Keratinocyte (primary cell): ENCODE measurements at regions not wholly inside any gene's neighbourhood (a gene's known extent, or its start where the extent isn't known, plus 50 kb on each side); places are given as distances from the start of the nearest gene placed in this dataset.

Experiments
- DNase-seq: peaks from one replicate; pipeline ENCODE4 v3.0.0-alpha.2; 2011; ENCODE audit warnings: low read depth, missing footprints, low spot score
- FAIRE-seq: peaks from 2 replicates; lab custom pipeline; 2011; peaks lifted over from hg19 to GRCh38; lab: Jason Lieb, UNC
- H2AFZ ChIP-seq: 2 replicates; pipeline ENCODE4 v1.6.0; 2012; ENCODE audit warnings: low read length, control low read depth, inconsistent platforms; ENCODE audit not compliant: control insufficient read depth
- H3K27ac ChIP-seq: 2 replicates; pipeline ENCODE4 v1.5.1; 2011; ENCODE audit warnings: low read length; ENCODE audit not compliant: control insufficient read depth, insufficient read depth
- H3K27me3 ChIP-seq: 3 replicates; pipeline ENCODE4 v1.6.0; 2011; ENCODE audit warnings: low read length; ENCODE audit not compliant: control insufficient read depth, insufficient read depth; ENCODE audit errors: extremely low read depth
- H3K36me3 ChIP-seq, 2 experiments: 2 replicates in 1 of 2; 3 replicates in 1 of 2; pipeline ENCODE4 v1.5.1; 2011; ENCODE audit warnings: low read length in 2 of 2, mild to moderate bottlenecking in 1 of 2; ENCODE audit not compliant: control insufficient read depth in 2 of 2, insufficient read depth in 2 of 2; ENCODE audit errors: extremely low read depth in 1 of 2
- H3K4me1 ChIP-seq: 3 replicates; pipeline ENCODE4 v1.5.1; 2011; ENCODE audit warnings: low read length; ENCODE audit not compliant: control insufficient read depth, insufficient read depth; ENCODE audit errors: extremely low read depth
- H3K4me2 ChIP-seq: 3 replicates; pipeline ENCODE4 v1.6.0; 2011; ENCODE audit warnings: low read depth, low read length; ENCODE audit not compliant: control insufficient read depth, insufficient read depth; ENCODE audit errors: extremely low read depth
- H3K4me3 ChIP-seq, 3 experiments: fragments of 200-600 bp in 1 of 3; sonication (generic) in 1 of 3; 2 replicates in 2 of 3; 3 replicates in 1 of 3; pipeline ENCODE4 v1.5.1; 2011 to 2016; ENCODE audit warnings: low read length in 3 of 3, mild to moderate bottlenecking in 3 of 3, control low read depth in 2 of 3, inconsistent platforms in 1 of 3, low read depth in 1 of 3, mixed read lengths in 1 of 3, mixed run types in 1 of 3, moderate library complexity in 1 of 3; ENCODE audit not compliant: control insufficient read depth in 2 of 3, insufficient read depth in 2 of 3; ENCODE audit errors: extremely low read depth in 1 of 3
- H3K79me2 ChIP-seq: 2 replicates; pipeline ENCODE4 v1.6.0; 2012; ENCODE audit warnings: low read length; ENCODE audit not compliant: control insufficient read depth, insufficient read depth
- H3K9ac ChIP-seq: 3 replicates; pipeline ENCODE4 v1.6.0; 2011; ENCODE audit warnings: low read length; ENCODE audit not compliant: control insufficient read depth, insufficient read depth; ENCODE audit errors: extremely low read depth
- H3K9me1 ChIP-seq: 3 replicates; pipeline ENCODE4 v1.6.0; 2011; ENCODE audit warnings: low read length; ENCODE audit not compliant: control insufficient read depth, insufficient read depth; ENCODE audit errors: extremely low read depth
- H3K9me3 ChIP-seq: 2 replicates; pipeline ENCODE4 v1.5.1; 2012; ENCODE audit warnings: low read depth, low read length; ENCODE audit not compliant: control insufficient read depth
- H4K20me1 ChIP-seq: 3 replicates; pipeline ENCODE4 v1.6.0; 2011; ENCODE audit warnings: low read length; ENCODE audit not compliant: control insufficient read depth, insufficient read depth; ENCODE audit errors: extremely low read depth
- CTCF ChIP-seq, 3 experiments: IDR thresholded peaks in 1 of 3; conservative IDR thresholded peaks in 1 of 3; optimal IDR thresholded peaks in 1 of 3; 2 replicates in 2 of 3; 3 replicates in 1 of 3; pipeline versions ENCODE3 to v1.5.1; 2011; ENCODE audit warnings: low read length in 3 of 3, mild to moderate bottlenecking in 3 of 3, moderate library complexity in 2 of 3, control low read depth in 1 of 3, inconsistent platforms in 1 of 3; ENCODE audit not compliant: insufficient read depth in 2 of 3; ENCODE audit errors: extremely low read depth in 1 of 3
- EZH2 ChIP-seq: IDR thresholded peaks from one replicate; pipeline ENCODE4 v1.6.1; 2012; ENCODE audit warnings: inconsistent platforms, mild to moderate bottlenecking, low read length, moderate library complexity
- dilution Hi-C: fragments of 300-500 bp; cut with MboI; formaldehyde crosslinking; loops from one replicate; pipeline ENCODE4 v1.7.0; 2020; ENCODE audit warnings: low sequenced_read_pairs; ENCODE audit not compliant: extremely low pct_ligation_motif_present

- no peaks in the 10 kb centered on the region for H3K27me3 ChIP-seq
- TF ChIP-seq EZH2, result no peak
- no peak for TF ChIP-seq CTCF (optimal IDR thresholded peaks at IDR 0.05 in 1 of 3, IDR thresholded peaks at IDR 0.05 in 1 of 3, conservative IDR thresholded peaks at IDR 0.05 in 1 of 3; ENCODE audit: extremely low read depth in 1 of 3, insufficient read depth in 2 of 3, low read length in 3 of 3)
- H3K9me1 ChIP-seq, result no peaks in the 10 kb centered on the region
- no peak for DNase-seq
- H3K36me3 ChIP-seq, result no peaks in the 10 kb centered on the region
- H3K4me2 ChIP-seq, result no peak overlapping the region
- no peaks in the 10 kb centered on the region for H3K79me2 ChIP-seq
- no peaks in the 10 kb centered on the region for H4K20me1 ChIP-seq
- H3K9me3 ChIP-seq, result no peaks in the 10 kb centered on the region
- H3K27ac ChIP-seq, result no peak overlapping the region
- H3K4me1 ChIP-seq, result peaks cover 6% of the 10 kb centered on the region
- no peak for FAIRE-seq
- dilution Hi-C loops, result no loop called here
- no peak overlapping the region for H2AFZ ChIP-seq
- H3K9ac ChIP-seq, result no peak overlapping the region
- H3K4me3 ChIP-seq, result no peak overlapping the region
Measured at GRCh38 chr1:212497553-212497952, 64.8 kb downstream of the NENF start.

- no peak for FAIRE-seq
- Histone ChIP-seq H3K36me3 (no peaks in the 10 kb centered on the region), H3K4me2 (no peak overlapping the region)
Measured at GRCh38 chr1:212498283-212499040, 65.7 kb downstream of the NENF start.

More at GRCh38 chr1:212498283-212499040, 65.7 kb downstream of the NENF start:
- no peak for DNase-seq
- no peak for TF ChIP-seq EZH2
- no peak for TF ChIP-seq CTCF (optimal IDR thresholded peaks at IDR 0.05 in 1 of 3, IDR thresholded peaks at IDR 0.05 in 1 of 3, conservative IDR thresholded peaks at IDR 0.05 in 1 of 3; ENCODE audit: extremely low read depth in 1 of 3, insufficient read depth in 2 of 3, low read length in 3 of 3)
- Histone ChIP-seq H3K4me3 (no peak overlapping the region), H3K9me3 (no peaks in the 10 kb centered on the region), H3K79me2 (no peaks in the 10 kb centered on the region), H3K9me1 (no peaks in the 10 kb centered on the region), H3K9ac (no peak overlapping the region), H2AFZ (no peak overlapping the region), H3K27ac (no peak overlapping the region), H3K4me1 (peaks cover 12% of the 10 kb centered on the region), H4K20me1 (no peaks in the 10 kb centered on the region), H3K27me3 (no peaks in the 10 kb centered on the region)
- dilution Hi-C loops, result no loop called here
